C4-2B (cell line): ENCODE measurements at regions not wholly inside any gene's neighbourhood (a gene's known extent, or its start where the extent isn't known, plus 50 kb on each side); places are given as distances from the start of the nearest gene placed in this dataset.

Experiments
- CTCF ChIP-seq: fragments of 450-650 bp; conservative IDR thresholded peaks from 2 replicates; pipeline ENCODE4 v1.5.1; 2017; ENCODE audit warnings: mild to moderate bottlenecking
- ZFX ChIP-seq: fragments of 450-650 bp; IDR thresholded peaks from 2 replicates; pipeline ENCODE4 v1.6.1; 2017

GRCh38 chr10:33810986-33811385 is 476.5 kb upstream of the NRP1 start:
- TF ChIP-seq CTCF (no peak), ZFX (no peak)
